HCT116 (cell line): ENCODE measurements at regions not wholly inside any gene's neighbourhood (a gene's known extent, or its start where the extent isn't known, plus 50 kb on each side); places are given as distances from the start of the nearest gene placed in this dataset.

Experiments
- ATAC-seq: fragments of 200-7000 bp; cut with Tn5 transposase; 2 replicates; pipeline ENCODE4 v1.9.1; 2020; ENCODE audit warnings: mild to moderate bottlenecking, moderate library complexity
- BruUV-seq: library from RNA; stranded (reverse); fragments of 400-500 nt; replicated peaks from 2 replicates; lab custom pipeline; 2021; lab: Mats Ljungman, UMichigan
- CTCF ChIA-PET: fragments of 300-600 bp; sonication (Branson Sonifier 250); formaldehyde crosslinking; loops from one replicate; lab custom pipeline; 2021; ENCODE audit warnings: antibody characterized with exemption; lab: Charles Lee
- POLR2A ChIA-PET: fragments of 300-600, 350-600 bp; sonication (Branson Sonifier 250); formaldehyde crosslinking; loops from one replicate; lab custom pipeline; 2021; ENCODE audit warnings: antibody characterized with exemption; lab: Charles Lee
- RAD21 ChIA-PET, 2 experiments: fragments of 300-600 bp; sonication (Branson Sonifier 250); formaldehyde crosslinking; loops; one replicate each; lab custom pipeline; 2023; ENCODE audit warnings: low total read pairs in 2 of 2; ENCODE audit not compliant: uncharacterized antibody in 2 of 2, unreplicated experiment in 2 of 2, low non-redundant PET in 1 of 2; lab: Charles Lee
- DNase-seq: peaks from one replicate; pipeline ENCODE4 v3.0.0-alpha.2; 2010; ENCODE audit warnings: low read depth, low spot score
- H2AFZ ChIP-seq: fragments of 200-600 bp; shearing (Covaris generic), sonication (generic); 2 replicates; pipeline ENCODE4 v1.6.1; 2017; ENCODE audit warnings: low read depth, mixed run types, mixed read lengths, antibody characterized with exemption, low read length; ENCODE audit not compliant: poor library complexity, severe bottlenecking
- H3K27ac ChIP-seq: 2 replicates; pipeline ENCODE4 v1.5.1; 2012; ENCODE audit warnings: low read depth, low read length
- H3K27me3 ChIP-seq: fragments of 200-600 bp; sonication (generic); 2 replicates; pipeline ENCODE4 v1.6.1; 2016; ENCODE audit warnings: mixed run types, low read length, mixed read lengths; ENCODE audit not compliant: insufficient read depth
- H3K36me3 ChIP-seq, 2 experiments: fragments of 200-500 bp in 1 of 2; fragments of 200-600 bp in 1 of 2; sonication (Bioruptor generic) in 1 of 2; sonication (generic) in 1 of 2; 2 replicates each; pipeline versions ENCODE4 v1.5.1 to v1.6.1; 2014 to 2016; ENCODE audit warnings: low read length in 2 of 2, inconsistent platforms in 1 of 2, mixed read lengths in 1 of 2, mixed run types in 1 of 2; ENCODE audit not compliant: insufficient read depth in 2 of 2, control insufficient read depth in 1 of 2
- H3K4me1 ChIP-seq, 2 experiments: fragments of 200-600 bp in 1 of 2; sonication (generic) in 1 of 2; 2 replicates each; pipeline versions ENCODE4 v1.5.1 to v1.6.1; 2012 to 2017; ENCODE audit warnings: low read length in 2 of 2, inconsistent platforms in 1 of 2, mild to moderate bottlenecking in 1 of 2, mixed read lengths in 1 of 2, mixed run types in 1 of 2, moderate library complexity in 1 of 2; ENCODE audit not compliant: insufficient read depth in 2 of 2, control insufficient read depth in 1 of 2
- H3K4me2 ChIP-seq: fragments of 200-600 bp; sonication (generic); 2 replicates; pipeline ENCODE4 v1.6.1; 2017; ENCODE audit warnings: mixed run types, low read length, mixed read lengths
- H3K4me3 ChIP-seq, 2 experiments: fragments of 200-600 bp in 1 of 2; sonication (generic) in 1 of 2; replicated peaks in 1 of 2; 2 replicates each; pipeline ENCODE4 v1.5.1; 2011 to 2016; ENCODE audit warnings: low read length in 2 of 2, control low read depth in 1 of 2, low read depth in 1 of 2, mild to moderate bottlenecking in 1 of 2, mixed read lengths in 1 of 2, mixed run types in 1 of 2
- H3K79me2 ChIP-seq: fragments of 200-600 bp; sonication (generic); 2 replicates; pipeline ENCODE4 v1.6.1; 2017; ENCODE audit warnings: mild to moderate bottlenecking, mixed run types, low read length, moderate library complexity, mixed read lengths; ENCODE audit not compliant: insufficient read depth
- H3K9ac ChIP-seq: fragments of 200-600 bp; sonication (generic); 2 replicates; pipeline ENCODE4 v1.6.1; 2016; ENCODE audit warnings: low read length, mixed read lengths
- H3K9me2 ChIP-seq: fragments of 200-600 bp; sonication (generic), shearing (Covaris generic); 2 replicates; pipeline ENCODE4 v1.6.1; 2017; ENCODE audit warnings: mixed run types, mild to moderate bottlenecking, moderate library complexity; ENCODE audit not compliant: insufficient read depth
- H3K9me3 ChIP-seq, 2 experiments: fragments of 200-500 bp in 1 of 2; fragments of 200-600 bp in 1 of 2; sonication (Bioruptor generic) in 1 of 2; sonication (generic) in 1 of 2; 2 replicates each; pipeline ENCODE4 v1.6.1; 2014 to 2017; ENCODE audit warnings: low read length in 2 of 2, mixed read lengths in 2 of 2, inconsistent platforms in 1 of 2, low read depth in 1 of 2, mild to moderate bottlenecking in 1 of 2, mixed run types in 1 of 2, moderate library complexity in 1 of 2; ENCODE audit not compliant: control insufficient read depth in 1 of 2, insufficient read depth in 1 of 2
- H4K20me1 ChIP-seq: fragments of 200-600 bp; sonication (generic), shearing (Covaris generic); 2 replicates; pipeline ENCODE4 v1.6.1; 2017; ENCODE audit warnings: mixed run types, mild to moderate bottlenecking, moderate library complexity; ENCODE audit not compliant: insufficient read depth
- CEBPB ChIP-seq: IDR thresholded peaks from 2 replicates; pipeline ENCODE4 v1.6.1; 2012; ENCODE audit warnings: low read depth
- ELF1 ChIP-seq: IDR thresholded peaks from 2 replicates; pipeline ENCODE4 v1.6.1; 2012; ENCODE audit warnings: low read depth, borderline replicate concordance
- EZH2 ChIP-seq: fragments of 200-600 bp; sonication (generic); IDR thresholded peaks from 2 replicates; pipeline ENCODE4 v1.6.1; 2017; ENCODE audit warnings: antibody characterized with exemption, mixed run types
- FOSL1 ChIP-seq: IDR thresholded peaks from 2 replicates; pipeline ENCODE4 v1.6.1; 2012; ENCODE audit warnings: low read depth
- JUND ChIP-seq: IDR thresholded peaks from 2 replicates; pipeline ENCODE4 v1.6.1; 2012
- POLR2AphosphoS5 ChIP-seq: IDR thresholded peaks from 2 replicates; pipeline ENCODE4 v1.6.1; 2011; ENCODE audit warnings: mild to moderate bottlenecking, low read depth, low read length, moderate library complexity
- REST ChIP-seq: IDR thresholded peaks from 2 replicates; pipeline ENCODE4 v1.6.1; 2012; ENCODE audit warnings: low read depth
- SIN3A ChIP-seq: IDR thresholded peaks from 2 replicates; pipeline ENCODE4 v1.6.1; 2012; ENCODE audit warnings: low read depth
- ZBTB33 ChIP-seq: IDR thresholded peaks from 2 replicates; pipeline ENCODE4 v1.6.1; 2011; ENCODE audit warnings: mild to moderate bottlenecking, low read length, moderate library complexity; ENCODE audit not compliant: insufficient replicate concordance; ENCODE audit errors: extremely low read depth
- ZNF274 ChIP-seq: fragments of 200-500 bp; sonication (Bioruptor generic); IDR thresholded peaks from 2 replicates; pipeline ENCODE4 v1.6.1; 2014; ENCODE audit warnings: mild to moderate bottlenecking, low read depth, low read length, inconsistent platforms
- intact Hi-C: fragments of 100-400 bp; cut with micrococcal nuclease; formaldehyde crosslinking; loops from 2 replicates; pipeline ENCODE4 v1.10.0; 2022
- TF ChIP-seq, protein P1 (sequence below), 3 experiments: fragments of 200-600 bp in 1 of 3; sonication (generic) in 1 of 3; IDR thresholded peaks in 2 of 3; conservative IDR thresholded peaks in 1 of 3; 2 replicates each; pipeline ENCODE4 v1.5.1; 2012 to 2017; ENCODE audit warnings: low read depth in 2 of 3, low read length in 2 of 3, antibody characterized with exemption in 1 of 3, borderline replicate concordance in 1 of 3, control low read depth in 1 of 3, mild to moderate bottlenecking in 1 of 3, mixed read lengths in 1 of 3, mixed run types in 1 of 3, moderate library complexity in 1 of 3; ENCODE audit not compliant: insufficient read depth in 1 of 3
- TF ChIP-seq, protein P2 (sequence below): IDR thresholded peaks from 2 replicates; pipeline ENCODE4 v1.6.1; 2012

DNA sequence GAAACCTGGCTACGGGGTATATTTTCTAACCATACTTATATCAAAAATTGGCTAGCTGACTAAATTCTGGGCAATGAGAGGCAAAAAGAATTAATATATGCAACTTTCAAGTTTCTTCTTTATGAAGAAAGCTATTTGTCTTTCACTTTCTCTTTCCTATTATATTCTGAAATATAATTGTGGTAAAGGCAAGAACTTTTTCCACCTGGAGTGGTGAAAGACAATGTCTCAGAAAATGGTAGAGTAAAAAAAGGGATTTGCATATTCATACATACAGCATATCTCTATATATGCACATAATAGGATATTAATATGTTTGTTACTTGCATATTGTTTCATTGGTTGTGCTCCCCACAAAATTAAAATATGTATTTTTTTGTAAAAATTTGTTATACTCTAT lies 793.8 kb downstream of the PLA2G4A start:
- intact Hi-C loops, result no loop called here
- Histone ChIP-seq H3K9me2 (no peaks in the 10 kb centered on the region), H3K79me2 (no peaks in the 10 kb centered on the region), H2AFZ (peak overlapping the region; percentile 66), H3K9me3 (no peaks in the 10 kb centered on the region), H3K36me3 (no peaks in the 10 kb centered on the region), H4K20me1 (no peaks in the 10 kb centered on the region), H3K27me3 (no peaks in the 10 kb centered on the region), H3K4me1 (no peaks in the 10 kb centered on the region), H3K4me2 (no peak overlapping the region), H3K4me3 (no peak overlapping the region), H3K27ac (no peak overlapping the region), H3K9ac (no peak overlapping the region)
- ATAC-seq, result no peak
- no peak for DNase-seq
- CTCF ChIA-PET, result no interaction called here
- RAD21 ChIA-PET, result no interaction called here
- POLR2A ChIA-PET, result no interaction called here
- BruUV-seq, result no TSS peak
- no peak for TF ChIP-seq JUND

DNA sequence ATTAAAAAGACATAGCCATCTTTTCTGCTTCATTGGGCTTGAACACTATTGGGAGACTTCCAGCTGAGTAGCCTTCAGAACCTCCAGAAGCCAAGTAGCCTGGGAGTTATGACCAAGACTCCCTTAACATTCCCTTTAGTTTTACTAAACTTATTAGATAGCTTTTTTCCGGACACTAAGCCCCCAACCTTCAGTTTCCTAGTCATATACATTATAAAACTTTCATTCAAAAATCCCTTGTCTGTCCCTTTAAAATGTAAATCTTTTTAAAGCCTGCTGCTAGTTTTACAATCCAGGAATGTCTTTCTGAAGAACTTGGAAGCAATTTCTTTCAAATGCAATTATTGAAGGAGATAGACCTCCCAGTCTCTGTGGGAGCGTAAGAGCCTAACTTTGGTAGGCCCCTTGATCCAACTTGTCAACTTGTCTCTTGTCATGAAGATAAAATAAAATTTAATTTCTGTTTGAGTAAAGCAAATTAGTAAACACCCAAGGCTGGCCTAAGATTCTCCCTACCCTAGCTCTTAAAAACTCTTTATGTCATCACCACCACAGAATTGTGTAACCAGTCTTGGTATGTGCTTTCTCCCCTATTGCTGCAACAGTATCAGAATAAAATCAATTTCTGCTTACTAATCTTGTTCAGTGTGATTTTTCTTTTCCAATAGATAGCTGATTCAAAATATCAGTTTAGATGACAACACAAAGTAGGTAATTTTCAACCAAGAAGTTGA lies 796.2 kb downstream of the PLA2G4A start:
- ChIA-PET RAD21 (no interaction called here), CTCF (no interaction called here), POLR2A (no interaction called here)
- Histone ChIP-seq H3K79me2 (no peaks in the 10 kb centered on the region), H3K27ac (no peak overlapping the region), H3K27me3 (no peaks in the 10 kb centered on the region), H3K9me2 (no peaks in the 10 kb centered on the region), H3K9me3 (no peaks in the 10 kb centered on the region), H4K20me1 (no peaks in the 10 kb centered on the region), H3K9ac (no peak overlapping the region), H3K36me3 (no peaks in the 10 kb centered on the region), H3K4me1 (no peaks in the 10 kb centered on the region), H3K4me2 (no peak overlapping the region), H3K4me3 (no peak overlapping the region), H2AFZ (no peak overlapping the region)
- ATAC-seq, result no peak
- DNase-seq, result no peak
- intact Hi-C loops, result no loop called here
- BruUV-seq, result no TSS peak
- TF ChIP-seq, protein P1, sequence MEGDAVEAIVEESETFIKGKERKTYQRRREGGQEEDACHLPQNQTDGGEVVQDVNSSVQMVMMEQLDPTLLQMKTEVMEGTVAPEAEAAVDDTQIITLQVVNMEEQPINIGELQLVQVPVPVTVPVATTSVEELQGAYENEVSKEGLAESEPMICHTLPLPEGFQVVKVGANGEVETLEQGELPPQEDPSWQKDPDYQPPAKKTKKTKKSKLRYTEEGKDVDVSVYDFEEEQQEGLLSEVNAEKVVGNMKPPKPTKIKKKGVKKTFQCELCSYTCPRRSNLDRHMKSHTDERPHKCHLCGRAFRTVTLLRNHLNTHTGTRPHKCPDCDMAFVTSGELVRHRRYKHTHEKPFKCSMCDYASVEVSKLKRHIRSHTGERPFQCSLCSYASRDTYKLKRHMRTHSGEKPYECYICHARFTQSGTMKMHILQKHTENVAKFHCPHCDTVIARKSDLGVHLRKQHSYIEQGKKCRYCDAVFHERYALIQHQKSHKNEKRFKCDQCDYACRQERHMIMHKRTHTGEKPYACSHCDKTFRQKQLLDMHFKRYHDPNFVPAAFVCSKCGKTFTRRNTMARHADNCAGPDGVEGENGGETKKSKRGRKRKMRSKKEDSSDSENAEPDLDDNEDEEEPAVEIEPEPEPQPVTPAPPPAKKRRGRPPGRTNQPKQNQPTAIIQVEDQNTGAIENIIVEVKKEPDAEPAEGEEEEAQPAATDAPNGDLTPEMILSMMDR (IDR thresholded peaks at IDR 0.05 in 2 of 3, conservative IDR thresholded peaks at IDR 0.05 in 1 of 3; ENCODE audit: borderline replicate concordance in 1 of 3, insufficient read depth in 1 of 3, low read depth in 2 of 3, low read length in 2 of 3), result no peak
- TF ChIP-seq, protein P2, sequence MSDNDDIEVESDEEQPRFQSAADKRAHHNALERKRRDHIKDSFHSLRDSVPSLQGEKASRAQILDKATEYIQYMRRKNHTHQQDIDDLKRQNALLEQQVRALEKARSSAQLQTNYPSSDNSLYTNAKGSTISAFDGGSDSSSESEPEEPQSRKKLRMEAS, result no peak
- no peak for TF ChIP-seq JUND
- TF ChIP-seq REST, result no peak
- no peak for TF ChIP-seq ZBTB33
- no peak for TF ChIP-seq SIN3A
- no peak for TF ChIP-seq ZNF274
- no peak for TF ChIP-seq FOSL1
- TF ChIP-seq EZH2, result no peak
- no peak for TF ChIP-seq POLR2AphosphoS5
- TF ChIP-seq ELF1, result no peak
- no peak for TF ChIP-seq CEBPB
